ENCODE measurements at regions not wholly inside any gene's neighbourhood (a gene's known extent, or its start where the extent isn't known, plus 50 kb on each side); places are given as distances from the start of the nearest gene placed in this dataset.

GRCh38 chrX:97766501-97767095, 882.9 kb downstream of the RPA4 start:
- no peak for DNase-seq

DNA sequence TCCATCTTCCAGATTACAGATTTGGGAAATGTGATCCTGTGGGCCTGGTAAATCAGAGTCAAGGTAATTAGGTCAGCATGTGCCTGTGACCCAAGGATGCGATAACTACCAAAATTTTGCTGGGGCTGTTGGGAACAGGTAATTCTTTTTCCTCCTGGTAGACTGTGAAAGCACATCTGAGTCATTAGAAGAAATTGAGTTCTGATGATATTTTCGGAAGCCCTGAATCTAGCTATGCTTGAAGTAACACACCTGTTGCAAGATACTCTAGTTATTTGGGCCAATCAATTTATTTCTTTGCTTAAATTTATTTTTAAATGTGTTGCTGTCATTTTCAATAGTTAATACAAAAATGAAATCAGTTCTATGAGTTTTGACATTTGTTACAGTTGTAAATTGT, 903.6 kb downstream of the RPA4 start:
- DNase-seq, result no peak

GRCh38 chrX:97787849-97788248, 904.1 kb downstream of the RPA4 start:
- DNase-seq, result no peak

GRCh38 chrX:97790850-97791249, 907.1 kb downstream of the RPA4 start:
- no peak for DNase-seq

DNA sequence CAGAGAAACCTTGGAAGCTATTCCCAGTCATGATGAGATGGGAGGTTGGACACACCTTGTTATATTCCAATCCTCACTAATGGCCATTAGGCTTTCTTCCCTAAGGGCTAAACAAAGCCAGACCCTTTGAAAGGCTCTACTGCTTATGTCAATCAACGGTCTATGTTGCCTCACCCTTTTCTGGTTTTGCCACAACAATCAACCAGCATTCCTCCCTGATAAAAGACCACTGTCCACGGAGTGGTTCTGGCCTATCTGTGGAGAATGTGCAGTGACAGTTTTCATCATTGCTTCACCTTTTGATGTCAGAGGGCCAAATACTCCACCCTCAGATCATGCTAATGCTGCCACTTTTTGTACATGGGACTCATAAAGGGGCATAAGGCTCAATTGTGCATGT, 913.4 kb downstream of the RPA4 start:
- no peak for DNase-seq

DNA sequence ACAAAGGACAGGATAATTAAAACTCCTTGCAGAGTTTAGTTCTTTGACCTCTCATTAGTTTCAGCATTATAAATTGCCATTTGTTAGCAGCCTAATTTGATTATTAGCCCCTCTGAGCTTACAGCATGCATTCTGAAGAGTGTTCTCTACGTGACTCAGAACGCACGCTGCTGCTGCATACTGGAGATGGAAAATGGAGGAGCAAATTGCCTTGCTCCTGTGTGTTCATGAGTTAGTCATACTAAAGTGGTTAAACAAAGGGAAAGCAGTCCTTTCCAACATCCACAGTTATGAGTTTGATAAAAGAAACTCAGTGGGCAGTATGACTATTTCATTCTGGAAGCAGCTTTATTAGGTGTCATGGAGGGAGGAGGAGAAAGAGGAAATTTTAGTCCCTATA, 922.5 kb downstream of the RPA4 start:
- no peak for DNase-seq

DNA sequence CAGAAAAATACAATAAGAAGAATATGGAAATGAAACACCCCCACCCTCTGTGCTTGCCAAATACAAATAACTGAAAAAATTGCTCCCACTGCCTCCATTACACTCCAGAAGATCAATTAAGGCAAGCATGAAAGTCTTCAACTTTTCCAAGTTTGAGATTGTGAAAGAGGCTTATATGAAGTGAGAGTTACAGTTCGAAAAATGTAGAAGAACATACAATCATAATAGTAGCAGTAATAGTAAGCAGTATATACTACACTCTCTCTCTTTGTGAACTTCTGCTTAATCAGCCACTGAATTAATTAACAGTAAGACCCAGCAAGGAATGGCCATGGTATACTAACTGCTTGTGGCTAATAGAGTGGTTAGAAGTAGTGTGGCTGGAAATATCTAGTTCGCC, 923.2 kb downstream of the RPA4 start:
- DNase-seq, result no peak

GRCh38 chrX:97820170-97820569, 936.5 kb downstream of the RPA4 start:
- no peak for DNase-seq

GRCh38 chrX:97828471-97828870, 944.8 kb downstream of the RPA4 start:
- no peak for DNase-seq

DNA sequence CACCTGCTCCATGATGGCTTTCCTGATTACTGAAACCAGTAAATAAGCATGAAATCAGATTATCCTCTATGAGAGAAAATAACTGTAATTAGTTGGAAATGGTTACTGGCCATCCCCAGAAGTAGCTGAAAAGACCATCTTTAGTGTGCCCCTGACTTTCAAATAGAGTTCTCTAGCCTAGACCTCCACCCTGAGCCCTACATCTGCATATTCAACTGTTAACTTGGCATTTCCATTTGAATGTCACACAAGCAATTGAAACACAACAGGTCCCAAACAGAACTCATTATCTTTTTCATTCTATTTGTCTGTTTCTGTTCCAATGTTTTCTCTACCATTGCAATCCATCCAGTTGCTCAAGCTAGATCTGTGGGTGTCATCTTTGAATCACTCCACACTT, 952.3 kb downstream of the RPA4 start:
- no peak for DNase-seq

DNA sequence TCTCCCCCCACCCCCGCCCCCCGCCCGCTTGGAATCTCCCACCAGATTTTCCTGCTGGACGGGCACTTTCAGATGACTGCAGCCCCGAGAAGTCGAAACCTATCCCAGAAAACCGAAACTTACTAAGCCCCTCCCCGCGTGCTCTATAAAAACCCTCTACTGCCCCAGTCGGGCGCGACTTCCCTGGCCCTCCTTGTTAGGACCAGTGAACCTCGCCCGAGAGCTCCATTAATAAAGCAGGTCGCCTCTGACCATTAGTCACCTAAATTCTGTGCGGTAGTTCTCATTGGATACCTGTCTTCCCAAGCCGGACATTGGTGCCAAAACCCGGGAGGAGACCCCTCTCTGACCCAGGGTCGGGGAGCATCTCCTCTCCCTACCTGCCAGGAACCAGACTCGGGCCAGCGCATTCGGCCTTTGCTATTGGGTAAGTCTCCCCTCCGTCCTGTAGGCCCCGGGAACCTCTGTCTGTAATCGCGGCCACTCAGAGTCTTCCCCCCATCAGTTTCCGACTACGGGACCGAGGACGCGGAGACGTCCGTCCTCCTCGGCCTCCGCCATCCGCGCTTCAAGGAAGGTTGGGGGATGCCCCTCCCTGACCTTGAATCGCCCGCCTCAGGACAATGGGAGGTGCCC, 958.0 kb downstream of the RPA4 start:
- DNase-seq, result no peak

GRCh38 chrX:97842468-97843199, 958.9 kb downstream of the RPA4 start:
- DNase-seq, result no peak

GRCh38 chrX:97843200-97843811, 959.6 kb downstream of the RPA4 start:
- no peak for DNase-seq

GRCh38 chrX:97844161-97844560, 960.5 kb downstream of the RPA4 start:
- no peak for DNase-seq

DNA sequence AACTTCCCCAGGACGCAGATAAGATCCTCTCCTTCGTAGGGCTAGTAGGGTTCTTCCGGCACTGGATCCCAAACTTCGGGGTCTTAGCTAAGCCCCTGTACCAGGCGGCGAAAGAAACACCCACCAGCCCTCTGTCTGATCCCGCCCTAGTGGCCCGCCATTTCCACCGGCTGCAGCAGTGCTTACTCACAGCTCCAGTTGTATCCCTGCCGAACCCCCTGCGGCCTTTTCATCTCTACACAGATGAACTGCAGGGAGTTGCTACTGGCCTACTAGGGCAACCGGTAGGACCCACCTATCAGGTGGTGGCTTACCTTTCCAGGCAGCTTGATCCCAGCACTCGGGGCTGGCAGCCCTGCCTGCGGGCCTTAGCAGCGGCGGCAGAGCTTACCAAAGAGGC, 961.2 kb downstream of the RPA4 start:
- DNase-seq, result no peak

DNA sequence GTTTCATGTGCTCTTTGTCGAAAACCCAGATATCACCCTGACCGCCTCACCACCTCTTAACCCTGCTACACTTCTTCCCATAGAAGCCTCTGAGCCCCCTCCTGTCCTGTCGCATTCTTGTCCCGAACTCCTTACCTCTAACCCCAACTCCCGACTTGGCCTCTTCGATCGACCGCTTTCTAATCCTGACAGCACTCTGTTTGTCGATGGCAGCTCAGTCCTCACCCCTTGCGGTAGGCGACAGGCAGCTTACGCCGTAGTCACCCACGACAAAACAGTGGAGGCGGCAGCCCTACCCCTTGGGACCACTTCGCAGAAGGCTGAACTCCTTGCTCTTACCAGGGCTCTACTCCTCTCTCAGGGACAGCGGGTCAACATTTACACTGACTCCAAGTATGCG, 961.7 kb downstream of the RPA4 start:
- no peak for DNase-seq

DNA sequence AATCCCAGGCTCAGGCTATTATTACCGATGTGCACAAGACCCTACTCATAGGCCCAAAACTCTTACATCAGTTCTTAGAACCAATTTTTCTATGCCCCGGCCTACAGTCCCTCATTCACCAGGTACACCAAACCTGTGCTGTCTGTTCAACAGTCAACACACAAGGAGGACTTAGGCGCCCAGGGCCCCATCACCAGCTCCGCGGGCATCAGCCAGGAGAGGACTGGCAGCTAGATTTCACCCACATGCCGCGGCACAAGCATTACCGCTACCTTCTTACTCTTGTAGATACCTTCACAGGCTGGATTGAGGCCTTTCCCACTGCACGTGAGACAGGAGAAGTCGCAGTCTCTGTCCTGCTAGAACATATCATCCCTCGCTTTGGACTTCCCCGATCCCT, 962.5 kb downstream of the RPA4 start:
- DNase-seq, result no peak

DNA sequence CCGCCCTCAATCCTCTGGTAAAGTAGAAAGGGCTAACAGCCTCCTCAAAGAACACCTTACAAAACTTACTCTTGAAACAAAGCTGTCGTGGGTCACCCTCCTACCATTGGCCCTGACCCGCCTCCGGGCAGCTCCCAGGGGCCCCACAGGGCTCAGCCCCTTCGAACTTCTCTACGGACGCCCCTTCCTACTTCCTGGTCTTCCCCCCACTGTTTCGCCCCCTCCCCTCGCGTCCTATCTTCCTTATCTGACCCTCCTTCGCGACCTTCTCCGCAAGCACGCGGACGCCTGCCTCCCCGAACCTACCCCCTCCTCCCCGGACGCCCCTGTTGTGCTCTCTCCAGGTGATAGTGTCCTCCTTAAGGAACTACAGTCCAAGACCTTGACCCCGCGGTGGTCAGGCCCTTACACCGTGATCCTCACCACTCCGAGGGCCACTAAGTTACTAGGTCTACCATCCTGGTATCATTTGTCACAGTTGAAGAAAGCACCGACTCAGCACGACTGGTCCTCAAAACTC, 963.1 kb downstream of the RPA4 start:
- DNase-seq, result no peak

GRCh38 chrX:97847885-97848679, 964.4 kb downstream of the RPA4 start:
- no peak for DNase-seq

DNA sequence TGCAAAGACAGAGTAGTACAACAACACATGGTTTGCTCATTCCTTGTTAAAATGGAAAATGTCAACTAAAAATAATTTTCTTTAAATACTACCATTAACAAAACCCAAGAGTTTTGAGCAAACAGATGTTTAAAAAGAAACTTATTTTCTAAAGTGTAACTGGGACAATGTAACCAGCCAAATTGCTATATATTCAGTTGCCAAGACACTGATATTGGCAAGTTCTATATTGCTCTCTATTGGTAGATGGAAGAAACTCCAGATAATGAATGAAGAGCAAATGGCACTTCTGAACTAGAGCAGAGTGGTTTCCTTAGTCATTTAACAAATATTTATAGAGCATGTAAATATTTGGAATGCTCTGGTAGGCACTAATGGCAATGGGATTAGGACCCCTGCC, 966.2 kb downstream of the RPA4 start:
- no peak for DNase-seq

DNA sequence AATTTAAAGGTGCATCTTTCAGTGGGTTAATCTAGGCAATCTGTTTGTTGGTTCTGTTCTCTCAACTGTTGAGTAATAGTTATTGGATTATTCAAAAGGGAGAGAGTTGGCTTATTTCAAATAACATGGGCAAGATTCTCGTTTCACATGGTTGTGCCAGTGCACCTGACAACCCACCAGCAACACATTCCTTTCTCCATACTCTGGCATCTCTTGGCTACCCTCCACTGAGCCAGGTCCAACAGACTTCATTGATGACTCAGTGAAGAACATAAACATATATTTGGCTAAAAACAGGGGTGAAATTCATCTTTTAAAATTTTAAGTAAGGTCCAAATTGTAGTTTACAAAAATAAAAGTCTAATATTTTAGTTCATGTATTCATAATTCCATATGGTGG, 967.2 kb downstream of the RPA4 start:
- no peak for DNase-seq

GRCh38 chrX:97854086-97854485, 970.4 kb downstream of the RPA4 start:
- no peak for DNase-seq

GRCh38 chrX:97858592-97858991, 974.9 kb downstream of the RPA4 start:
- DNase-seq, result no peak

All from stimulated activated CD4-positive, alpha-beta T cell treated with anti-CD3 and anti-CD28 coated beads, Interleukin-15, amount 100 ng/mL, for 24 hours (primary cell).